Thyroid gland (tissue), 4 donors: ENCODE measurements at regions not wholly inside any gene's neighbourhood (a gene's known extent, or its start where the extent isn't known, plus 50 kb on each side); places are given as distances from the start of the nearest gene placed in this dataset.

Source experiments
- CTCF ChIP-seq, 6 experiments: fragments of 200-600 bp in 3 of 6; fragments of 450-650 bp in 3 of 6; sonication (generic) in 3 of 6; IDR thresholded peaks; one replicate each; pipeline ENCODE4 v1.5.1; 2016 to 2019; ENCODE audit warnings: antibody characterized with exemption in 6 of 6, mild to moderate bottlenecking in 2 of 6, inconsistent platforms in 1 of 6, moderate library complexity in 1 of 6
- POLR2A ChIP-seq, 2 donors: fragments of 450-650 bp; IDR thresholded peaks; one replicate each; pipeline ENCODE4 v1.6.1; 2017; ENCODE audit warnings: antibody characterized with exemption in 2 of 2, mild to moderate bottlenecking in 2 of 2, moderate library complexity in 1 of 2

- TF ChIP-seq CTCF (IDR thresholded peaks at IDR 0.05) (no peak), POLR2A (IDR thresholded peaks at IDR 0.05) (no peak)
Measured at GRCh38 chr12:68414988-68415387, 82.8 kb upstream of the MDM1 start.
